Large intestine (tissue), 3 donors: ENCODE measurements at regions not wholly inside any gene's neighbourhood (a gene's known extent, or its start where the extent isn't known, plus 50 kb on each side); places are given as distances from the start of the nearest gene placed in this dataset.

ENCODE experiments used
- DNase-seq, 2 donors: peaks; one replicate each; pipeline versions ENCODE4 v3.0.0 to v3.0.0-alpha.2; 2013
- H3K27ac ChIP-seq: one replicate; pipeline ENCODE4 v1.5.1; 2013; ENCODE audit warnings: low read length
- H3K27me3 ChIP-seq: 2 replicates; pipeline ENCODE4 v1.6.1; 2013; ENCODE audit warnings: low read length; ENCODE audit not compliant: control insufficient read depth, insufficient read depth
- H3K36me3 ChIP-seq: 2 replicates; pipeline ENCODE4 v1.6.1; 2013; ENCODE audit warnings: low read length; ENCODE audit not compliant: control insufficient read depth, insufficient read depth
- H3K4me1 ChIP-seq: one replicate; pipeline ENCODE4 v1.6.1; 2013; ENCODE audit warnings: low read length; ENCODE audit not compliant: control insufficient read depth, insufficient read depth
- H3K4me3 ChIP-seq: one replicate; pipeline ENCODE4 v1.5.1; 2013; ENCODE audit warnings: low read length
- H3K9me3 ChIP-seq: one replicate; pipeline ENCODE4 v1.6.1; 2013; ENCODE audit warnings: mild to moderate bottlenecking, low read depth, low read length, moderate library complexity; ENCODE audit not compliant: control insufficient read depth
- WGBS: methylation state at CpG from one replicate; pipeline ENCODE4 v1.1.5; 2013; ENCODE audit warnings: low lambda C conversion rate; ENCODE audit not compliant: insufficient coverage; 5-methylcytosine and 5-hydroxymethylcytosine counted together

DNA sequence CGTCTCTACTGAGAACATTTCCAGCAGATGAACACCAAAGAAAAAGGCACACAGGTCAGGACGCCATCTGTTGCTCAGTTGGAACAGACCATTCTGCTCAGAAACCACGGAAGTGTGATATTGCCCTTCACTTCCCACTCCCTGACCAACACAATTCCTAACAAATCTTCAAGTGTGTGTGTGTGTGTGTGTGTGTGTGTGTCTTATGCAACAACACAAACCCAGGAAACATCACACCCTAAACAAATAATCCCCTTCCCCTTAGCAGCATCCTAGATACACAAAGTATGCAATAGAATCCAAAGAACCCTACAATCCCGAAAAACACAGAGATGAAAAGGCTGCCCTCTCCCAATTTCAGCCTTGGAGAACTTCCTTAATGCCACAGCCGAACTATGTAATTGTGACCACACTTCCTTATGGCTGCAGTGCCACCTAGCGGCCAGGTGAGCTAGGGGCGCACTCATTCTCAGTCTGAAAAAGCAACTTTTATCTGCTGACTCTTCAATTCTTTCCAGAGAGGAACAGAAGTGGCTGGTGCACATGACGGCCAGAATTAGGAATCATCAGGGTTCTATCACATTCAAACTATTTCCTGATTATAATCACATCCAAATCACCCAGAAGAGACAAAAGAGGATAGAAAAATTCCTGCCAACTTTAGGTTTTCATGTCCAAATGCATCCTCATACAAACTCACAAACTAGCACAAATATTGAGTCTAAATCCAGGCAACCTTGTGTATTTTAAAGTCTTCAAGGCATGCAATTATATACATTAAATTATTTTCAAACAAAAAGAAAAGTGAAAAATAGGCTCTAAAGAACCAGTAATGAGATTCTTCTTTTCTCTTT is 164.9 kb downstream of the DHX15 start:
- DNase-seq = peak; percentile 48 to 62
- Histone ChIP-seq H3K27ac (no peak overlapping the region), H3K9me3 (no peaks in the 10 kb centered on the region), H3K27me3 (peaks cover 7% of the 10 kb centered on the region), H3K36me3 (no peaks in the 10 kb centered on the region), H3K4me3 (no peak overlapping the region), H3K4me1 (no peaks in the 10 kb centered on the region)
- no CpG with 5 or more reads among the region's 8 CpGs for WGBS

- Histone ChIP-seq H3K36me3 (no peaks in the 10 kb centered on the region), H3K27ac (no peak overlapping the region), H3K4me1 (no peaks in the 10 kb centered on the region), H3K27me3 (peaks cover 15% of the 10 kb centered on the region), H3K4me3 (no peak overlapping the region), H3K9me3 (no peaks in the 10 kb centered on the region)
- DNase-seq = no peak
Measured at GRCh38 chr4:24417206-24417605, 167.1 kb downstream of the DHX15 start.

DNA sequence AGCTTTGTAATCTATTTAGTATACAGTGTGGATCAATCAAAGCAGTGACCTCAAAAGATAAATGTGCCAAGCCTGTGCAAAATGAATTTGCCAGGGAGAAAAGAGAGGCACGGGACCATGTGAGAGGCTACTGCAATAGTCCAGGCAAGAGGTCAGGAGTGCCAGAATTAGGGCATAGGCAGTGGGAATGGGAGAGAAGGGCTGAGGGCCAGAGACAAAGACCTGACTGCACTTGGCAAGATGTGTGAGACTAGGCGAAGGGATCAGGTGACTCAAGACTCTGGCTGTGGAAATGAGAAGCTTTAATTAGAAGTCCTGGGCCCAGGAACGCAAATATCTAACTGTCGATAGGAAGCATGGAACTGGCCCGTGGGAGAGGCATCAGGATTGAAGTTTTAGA is 168.1 kb downstream of the DHX15 start:
- WGBS = 80% methylated on average over 2 of the region's 5 CpGs
- H3K36me3 ChIP-seq = no peaks in the 10 kb centered on the region
- no peaks in the 10 kb centered on the region for H3K4me1 ChIP-seq

DNA sequence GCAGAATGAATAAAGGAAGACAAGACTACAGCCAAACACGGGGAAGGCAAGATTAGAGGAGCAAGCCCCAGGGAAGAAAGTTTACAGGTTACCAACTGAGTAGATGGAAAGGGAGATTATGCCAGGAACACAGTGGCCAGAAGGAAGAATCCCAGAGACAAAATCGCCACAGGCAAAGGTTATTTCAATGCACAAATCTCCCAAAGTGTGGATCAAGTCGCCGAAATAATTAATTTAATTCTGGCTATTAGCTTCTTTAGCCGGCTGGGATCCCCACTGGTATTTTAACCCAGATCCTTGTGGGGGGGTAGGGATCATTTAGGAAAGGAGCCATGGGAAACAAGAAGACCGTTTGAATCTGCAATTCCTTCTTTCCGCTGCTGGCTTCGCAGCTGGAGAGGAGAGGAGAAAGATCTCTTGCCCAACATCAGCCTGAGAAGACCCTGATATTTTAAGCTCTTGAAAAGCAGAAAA is 171.0 kb downstream of the DHX15 start:
- Histone ChIP-seq H3K36me3 (no peaks in the 10 kb centered on the region), H3K9me3 (no peaks in the 10 kb centered on the region), H3K4me1 (no peaks in the 10 kb centered on the region), H3K27me3 (peaks cover 15% of the 10 kb centered on the region), H3K27ac (no peak overlapping the region), H3K4me3 (no peak overlapping the region)
- DNase-seq = no peak
- WGBS = 40% methylated on average over 2 of the region's 8 CpGs

More for the DNA sequence above, 168.1 kb downstream of the DHX15 start:
- Histone ChIP-seq H3K4me3 (no peak overlapping the region), H3K9me3 (no peaks in the 10 kb centered on the region), H3K27me3 (peaks cover 15% of the 10 kb centered on the region), H3K27ac (no peak overlapping the region)
- DNase-seq = no peak

DNA sequence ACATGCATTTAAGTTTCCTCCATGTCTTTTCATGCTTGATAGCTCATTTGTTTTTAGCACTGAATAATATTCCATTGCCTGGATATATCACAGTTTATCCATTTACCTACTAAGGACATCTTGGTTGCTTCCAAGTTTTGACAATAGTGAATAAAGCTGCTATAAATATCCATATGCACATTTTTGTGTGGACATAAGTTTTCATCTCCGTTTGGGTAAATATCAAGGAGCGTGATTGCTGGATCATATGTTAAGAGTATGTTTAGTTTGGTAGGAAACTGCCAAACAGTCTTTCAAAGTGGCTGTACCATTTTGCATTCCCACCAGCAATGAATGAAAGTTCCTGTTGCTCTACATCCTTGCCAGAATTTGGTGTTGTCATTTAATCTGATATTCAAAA is 172.5 kb downstream of the DHX15 start:
- H3K36me3 ChIP-seq = no peaks in the 10 kb centered on the region
- peaks cover 13% of the 10 kb centered on the region for H3K27me3 ChIP-seq
- H3K4me1 ChIP-seq = no peaks in the 10 kb centered on the region
- no CpG with 5 or more reads among the region's 2 CpGs for WGBS
- no peak for DNase-seq
- no peak overlapping the region for H3K27ac ChIP-seq
- H3K4me3 ChIP-seq = no peak overlapping the region
- no peaks in the 10 kb centered on the region for H3K9me3 ChIP-seq

- Histone ChIP-seq H3K27ac (no peak overlapping the region), H3K36me3 (no peaks in the 10 kb centered on the region), H3K4me3 (no peak overlapping the region), H3K4me1 (no peaks in the 10 kb centered on the region), H3K9me3 (no peaks in the 10 kb centered on the region), H3K27me3 (peaks cover 11% of the 10 kb centered on the region)
- no peak for DNase-seq
- WGBS = 100% methylated on average over 1 of the region's 2 CpGs
Measured at GRCh38 chr4:24411299-24411698, 173.1 kb downstream of the DHX15 start.

DNA sequence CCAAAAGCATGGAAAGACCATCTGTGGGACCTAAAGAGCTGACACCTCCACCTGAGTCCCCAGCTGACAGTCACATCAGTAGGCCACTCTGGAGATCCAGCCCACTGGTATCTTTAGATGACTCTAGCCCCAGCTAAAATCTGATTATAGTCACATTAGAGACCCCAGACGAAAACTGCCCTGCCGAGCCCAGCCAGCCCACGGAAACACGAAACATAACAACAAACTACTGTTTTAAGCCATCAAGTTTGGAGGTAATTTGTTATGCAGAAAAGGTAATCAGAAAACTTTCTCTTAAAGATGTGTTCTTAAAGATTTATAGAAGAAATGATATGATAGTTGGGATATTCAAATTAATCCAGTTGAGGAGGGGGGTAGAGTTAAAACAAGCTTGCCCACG is 175.7 kb downstream of the DHX15 start:
- H3K4me3 ChIP-seq = no peak overlapping the region
- peaks cover 11% of the 10 kb centered on the region for H3K27me3 ChIP-seq
- no peaks in the 10 kb centered on the region for H3K36me3 ChIP-seq
- WGBS = no CpG with 5 or more reads among the region's 5 CpGs
- no peaks in the 10 kb centered on the region for H3K9me3 ChIP-seq
- H3K27ac ChIP-seq = no peak overlapping the region
- DNase-seq = no peak
- no peaks in the 10 kb centered on the region for H3K4me1 ChIP-seq

GRCh38 chr4:24405926-24406325 is 178.4 kb downstream of the DHX15 start:
- H3K4me1 ChIP-seq = no peaks in the 10 kb centered on the region
- no peak overlapping the region for H3K4me3 ChIP-seq
- 90% methylated on average over 3 of the region's 5 CpGs for WGBS
- H3K27ac ChIP-seq = no peak overlapping the region
- DNase-seq = no peak
- no peaks in the 10 kb centered on the region for H3K36me3 ChIP-seq
- H3K9me3 ChIP-seq = no peaks in the 10 kb centered on the region
- H3K27me3 ChIP-seq = peaks cover 3% of the 10 kb centered on the region

DNA sequence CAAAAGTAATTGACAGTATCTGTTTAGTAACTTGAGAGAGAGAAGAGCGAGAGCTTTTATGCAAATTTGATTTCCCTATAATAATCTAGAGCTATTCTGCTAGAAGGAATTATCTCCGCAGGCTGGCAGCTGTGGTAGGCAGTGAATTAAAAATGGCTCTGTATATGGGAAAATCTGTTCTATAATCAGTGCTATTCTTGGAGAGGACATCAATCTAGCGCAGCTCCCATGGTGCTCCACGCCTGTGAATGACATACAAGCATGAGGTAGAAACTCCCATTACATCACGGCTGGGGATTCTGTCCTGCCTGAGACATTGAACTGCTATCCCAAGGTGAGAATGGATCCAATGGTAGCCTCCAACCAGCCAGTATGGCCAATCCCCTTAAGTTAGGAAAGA is 179.0 kb downstream of the DHX15 start:
- DNase-seq = no peak
- Histone ChIP-seq H3K27me3 (peaks cover 3% of the 10 kb centered on the region), H3K4me1 (no peaks in the 10 kb centered on the region), H3K9me3 (no peaks in the 10 kb centered on the region), H3K27ac (no peak overlapping the region), H3K4me3 (no peak overlapping the region), H3K36me3 (no peaks in the 10 kb centered on the region)
- WGBS = 100% methylated on average over 1 of the region's 5 CpGs

- H3K36me3 ChIP-seq = no peaks in the 10 kb centered on the region
- WGBS = 100% methylated on average over 1 of the region's 3 CpGs
- H3K27me3 ChIP-seq = peaks cover 3% of the 10 kb centered on the region
- H3K4me1 ChIP-seq = no peaks in the 10 kb centered on the region
- no peak overlapping the region for H3K4me3 ChIP-seq
- H3K27ac ChIP-seq = no peak overlapping the region
- DNase-seq = no peak
- H3K9me3 ChIP-seq = no peaks in the 10 kb centered on the region
Measured at GRCh38 chr4:24404281-24404680, 180.1 kb downstream of the DHX15 start.

GRCh38 chr4:24403265-24403664 is 181.1 kb downstream of the DHX15 start:
- H3K4me1 ChIP-seq = no peaks in the 10 kb centered on the region
- H3K4me3 ChIP-seq = no peak overlapping the region
- H3K36me3 ChIP-seq = no peaks in the 10 kb centered on the region
- peaks cover 3% of the 10 kb centered on the region for H3K27me3 ChIP-seq
- no peak for DNase-seq
- no CpG with 5 or more reads among the region's 5 CpGs for WGBS
- H3K9me3 ChIP-seq = no peaks in the 10 kb centered on the region
- H3K27ac ChIP-seq = no peak overlapping the region
